WI38 (cell line): ENCODE measurements at regions not wholly inside any gene's neighbourhood (a gene's known extent, or its start where the extent isn't known, plus 50 kb on each side); places are given as distances from the start of the nearest gene placed in this dataset.

Experiments used
- H3K4me3 ChIP-seq: 2 replicates; pipeline ENCODE4 v1.5.1; 2011; ENCODE audit warnings: low read depth, mild to moderate bottlenecking, control low read depth, low read length
- CTCF ChIP-seq: IDR thresholded peaks from 2 replicates; pipeline ENCODE4 v1.5.1; 2012; ENCODE audit warnings: low read depth, mild to moderate bottlenecking, control low read depth, low read length

GRCh38 chr3:26358405-26358804, 264.2 kb upstream of the LRRC3B start:
- TF ChIP-seq CTCF: no peak
- no peak overlapping the region for H3K4me3 ChIP-seq

- H3K4me3 ChIP-seq: no peak overlapping the region
- no peak for TF ChIP-seq CTCF
Measured at GRCh38 chr3:26365706-26366105, 256.9 kb upstream of the LRRC3B start.

GRCh38 chr3:26368312-26368711, 254.3 kb upstream of the LRRC3B start:
- TF ChIP-seq CTCF: no peak
- no peak overlapping the region for H3K4me3 ChIP-seq

- H3K4me3 ChIP-seq: no peak overlapping the region
- TF ChIP-seq CTCF: no peak
Measured at GRCh38 chr3:26369133-26369532, 253.4 kb upstream of the LRRC3B start.

GRCh38 chr3:26375843-26376530, 246.6 kb upstream of the LRRC3B start:
- no peak overlapping the region for H3K4me3 ChIP-seq
- no peak for TF ChIP-seq CTCF

GRCh38 chr3:26381411-26381810, 241.2 kb upstream of the LRRC3B start:
- no peak for TF ChIP-seq CTCF
- no peak overlapping the region for H3K4me3 ChIP-seq

GRCh38 chr3:26406636-26407035, 215.9 kb upstream of the LRRC3B start:
- H3K4me3 ChIP-seq: no peak overlapping the region
- TF ChIP-seq CTCF: no peak
